K562 (cell line): ENCODE measurements at regions not wholly inside any gene's neighbourhood (a gene's known extent, or its start where the extent isn't known, plus 50 kb on each side); places are given as distances from the start of the nearest gene placed in this dataset.

Experiments
- CREB1 ChIP-seq, 2 experiments: sonication (generic) in 1 of 2; formaldehyde crosslinking in 1 of 2; IDR thresholded peaks; 2 replicates each; pipeline versions ENCODE4 v1.6.1 to v1.8.0; 2012 to 2022; ENCODE audit warnings: inconsistent platforms in 1 of 2, mild to moderate bottlenecking in 1 of 2, missing genetic modification reagents in 1 of 2, moderate library complexity in 1 of 2
- CXXC5 ChIP-seq: fragments of 250-450 bp; sonication (Bioruptor Pico); IDR thresholded peaks from 2 replicates; pipeline ENCODE4 v1.8.0; 2022; ENCODE audit warnings: inconsistent platforms, mild to moderate bottlenecking, moderate library complexity
- FOXJ3 ChIP-seq: sonication (generic); formaldehyde crosslinking; IDR thresholded peaks from 2 replicates; pipeline ENCODE4 v1.4.0; 2020; ENCODE audit warnings: mild to moderate bottlenecking, missing genetic modification reagents
- FOXK1 ChIP-seq: sonication (generic); formaldehyde crosslinking; IDR thresholded peaks from 2 replicates; pipeline ENCODE4 v1.8.0; 2022; ENCODE audit warnings: missing genetic modification reagents, mild to moderate bottlenecking, borderline replicate concordance
- NFIC ChIP-seq: fragments of 450-650 bp; IDR thresholded peaks from 2 replicates; pipeline ENCODE4 v1.6.1; 2017; ENCODE audit warnings: mild to moderate bottlenecking, inconsistent platforms
- NFIX ChIP-seq: fragments of 250-450 bp; sonication (Bioruptor Pico); IDR thresholded peaks from 2 replicates; pipeline ENCODE4 v1.4.0; 2020; ENCODE audit warnings: low read depth, mild to moderate bottlenecking, moderate library complexity
- NR2C2 ChIP-seq, 2 experiments: fragments of 200-800 bp in 1 of 2; sonication (Bioruptor generic) in 1 of 2; sonication (generic) in 1 of 2; formaldehyde crosslinking in 1 of 2; IDR thresholded peaks; 2 replicates each; pipeline versions ENCODE4 v1.6.1 to v1.8.0; 2016 to 2022; ENCODE audit warnings: mild to moderate bottlenecking in 1 of 2, missing compliant biosample characterization in 1 of 2, missing genetic modification characterization in 1 of 2, missing genetic modification reagents in 1 of 2
- PYGO2 ChIP-seq: fragments of 450-650 bp; IDR thresholded peaks from 2 replicates; pipeline ENCODE4 v1.6.1; 2016; ENCODE audit warnings: mild to moderate bottlenecking, missing genetic modification characterization, moderate library complexity, missing compliant biosample characterization
- SIN3B ChIP-seq: fragments of 450-650 bp; IDR thresholded peaks from 2 replicates; pipeline ENCODE4 v1.6.1; 2017; ENCODE audit warnings: low read depth, mild to moderate bottlenecking, moderate library complexity
- SMARCA4 ChIP-seq: fragments of 450-650 bp; IDR thresholded peaks from 2 replicates; pipeline ENCODE4 v1.6.1; 2016
- SRF ChIP-seq, 2 experiments: fragments of 250-450, 450-650 bp in 1 of 2; sonication (Bioruptor Pico) in 1 of 2; sonication (generic) in 1 of 2; formaldehyde crosslinking; IDR thresholded peaks; 2 replicates each; pipeline versions ENCODE4 v1.5.0 to v1.5.1; 2020 to 2022; ENCODE audit warnings: mild to moderate bottlenecking in 1 of 2, missing genetic modification reagents in 1 of 2
- TSC22D4 ChIP-seq: fragments of 450-650 bp; IDR thresholded peaks from 2 replicates; pipeline ENCODE4 v1.6.1; 2016; ENCODE audit warnings: missing genetic modification characterization, missing biosample characterization, control low read depth
- ZKSCAN8 ChIP-seq: fragments of 200-800 bp; sonication (Bioruptor generic); IDR thresholded peaks from 2 replicates; pipeline ENCODE4 v1.6.1; 2016; ENCODE audit warnings: missing genetic modification characterization, missing compliant biosample characterization
- ZNF695 ChIP-seq: fragments of 450-650 bp; formaldehyde crosslinking; IDR thresholded peaks from 2 replicates; pipeline ENCODE4 v1.4.0; 2020; ENCODE audit warnings: mild to moderate bottlenecking, moderate library complexity
- TF ChIP-seq, protein P1 (sequence below): fragments of 450-650 bp; formaldehyde crosslinking; IDR thresholded peaks from 2 replicates; pipeline ENCODE4 v1.4.0; 2020; ENCODE audit warnings: mild to moderate bottlenecking, moderate library complexity
- TF ChIP-seq, protein P2 (sequence below): fragments of 450-650 bp; formaldehyde crosslinking; IDR thresholded peaks from 2 replicates; pipeline ENCODE4 v1.4.0; 2020; ENCODE audit warnings: mild to moderate bottlenecking, moderate library complexity
- TF ChIP-seq, protein P3 (sequence below): sonication (generic); IDR thresholded peaks from 2 replicates; pipeline ENCODE4 v1.6.1; 2016
- TF ChIP-seq, protein P4 (sequence below): fragments of 250-450 bp; sonication (Bioruptor Pico); IDR thresholded peaks from 2 replicates; pipeline ENCODE4 v1.4.0; 2020

DNA sequence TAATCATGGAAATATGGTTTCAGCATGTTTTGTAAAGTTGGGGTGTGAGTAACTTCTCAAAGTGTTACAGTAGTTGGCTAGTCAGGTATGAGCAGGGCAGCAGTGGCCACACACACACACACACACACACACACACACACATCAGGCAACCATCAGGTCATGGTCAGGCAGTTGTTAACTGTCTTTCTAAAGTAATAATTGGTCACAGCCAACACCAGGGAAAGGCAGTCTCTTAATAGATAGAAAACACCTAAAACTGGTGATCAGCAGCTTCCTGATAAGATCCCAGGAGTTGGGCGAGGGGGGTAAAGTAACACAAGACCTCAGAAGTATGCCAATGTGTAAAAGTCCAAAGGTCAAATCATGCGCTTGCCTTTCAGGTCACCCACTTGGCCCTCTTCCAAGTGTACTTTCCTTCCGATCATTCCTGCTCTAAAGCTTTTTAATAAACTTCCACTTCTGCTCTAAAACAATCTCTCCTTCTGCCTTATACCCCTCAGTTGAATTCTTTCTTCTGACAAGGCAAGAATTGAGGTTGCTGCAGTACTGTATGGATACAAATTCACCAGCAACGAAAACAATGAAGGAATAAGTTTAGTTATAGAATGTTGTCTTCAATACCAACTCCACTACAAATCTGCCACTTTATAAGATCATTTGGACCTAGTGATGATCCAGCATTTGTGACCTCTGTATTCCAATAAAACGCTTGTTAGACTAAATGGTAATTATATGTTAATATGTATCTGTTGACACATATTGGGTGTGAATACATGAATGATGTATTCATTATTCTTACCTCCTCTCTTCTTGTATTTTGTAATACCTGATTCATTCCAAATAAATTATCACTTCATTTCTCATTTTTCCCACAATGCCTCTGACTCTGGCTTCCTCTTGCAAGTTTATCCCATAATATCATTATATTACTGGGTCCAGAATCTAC is 254.3 kb downstream of the METTL4 start (continued):
- 0 out of 2 replicates have a peak, but pooled peaks have one; percentile 23 for TF ChIP-seq FOXK1
- TF ChIP-seq NR2C2 (CRISPR knock-in tag; IDR thresholded peaks at IDR 0.05), result no peak
- TF ChIP-seq NR2C2 (tag; IDR thresholded peaks at IDR 0.05), result peak; percentile 65
- no peak for TF ChIP-seq SIN3B
- TF ChIP-seq, protein P1, sequence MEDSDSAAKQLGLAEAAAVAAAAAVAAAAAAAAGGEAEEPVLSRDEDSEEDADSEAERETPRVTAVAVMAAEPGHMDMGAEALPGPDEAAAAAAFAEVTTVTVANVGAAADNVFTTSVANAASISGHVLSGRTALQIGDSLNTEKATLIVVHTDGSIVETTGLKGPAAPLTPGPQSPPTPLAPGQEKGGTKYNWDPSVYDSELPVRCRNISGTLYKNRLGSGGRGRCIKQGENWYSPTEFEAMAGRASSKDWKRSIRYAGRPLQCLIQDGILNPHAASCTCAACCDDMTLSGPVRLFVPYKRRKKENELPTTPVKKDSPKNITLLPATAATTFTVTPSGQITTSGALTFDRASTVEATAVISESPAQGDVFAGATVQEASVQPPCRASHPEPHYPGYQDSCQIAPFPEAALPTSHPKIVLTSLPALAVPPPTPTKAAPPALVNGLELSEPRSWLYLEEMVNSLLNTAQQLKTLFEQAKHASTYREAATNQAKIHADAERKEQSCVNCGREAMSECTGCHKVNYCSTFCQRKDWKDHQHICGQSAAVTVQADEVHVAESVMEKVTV (CRISPR knock-in tag), result no peak
- peak; percentile 90 for TF ChIP-seq NFIC
- TF ChIP-seq, protein P2, sequence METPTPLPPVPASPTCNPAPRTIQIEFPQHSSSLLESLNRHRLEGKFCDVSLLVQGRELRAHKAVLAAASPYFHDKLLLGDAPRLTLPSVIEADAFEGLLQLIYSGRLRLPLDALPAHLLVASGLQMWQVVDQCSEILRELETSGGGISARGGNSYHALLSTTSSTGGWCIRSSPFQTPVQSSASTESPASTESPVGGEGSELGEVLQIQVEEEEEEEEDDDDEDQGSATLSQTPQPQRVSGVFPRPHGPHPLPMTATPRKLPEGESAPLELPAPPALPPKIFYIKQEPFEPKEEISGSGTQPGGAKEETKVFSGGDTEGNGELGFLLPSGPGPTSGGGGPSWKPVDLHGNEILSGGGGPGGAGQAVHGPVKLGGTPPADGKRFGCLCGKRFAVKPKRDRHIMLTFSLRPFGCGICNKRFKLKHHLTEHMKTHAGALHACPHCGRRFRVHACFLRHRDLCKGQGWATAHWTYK, result no peak
- TF ChIP-seq, protein P3, sequence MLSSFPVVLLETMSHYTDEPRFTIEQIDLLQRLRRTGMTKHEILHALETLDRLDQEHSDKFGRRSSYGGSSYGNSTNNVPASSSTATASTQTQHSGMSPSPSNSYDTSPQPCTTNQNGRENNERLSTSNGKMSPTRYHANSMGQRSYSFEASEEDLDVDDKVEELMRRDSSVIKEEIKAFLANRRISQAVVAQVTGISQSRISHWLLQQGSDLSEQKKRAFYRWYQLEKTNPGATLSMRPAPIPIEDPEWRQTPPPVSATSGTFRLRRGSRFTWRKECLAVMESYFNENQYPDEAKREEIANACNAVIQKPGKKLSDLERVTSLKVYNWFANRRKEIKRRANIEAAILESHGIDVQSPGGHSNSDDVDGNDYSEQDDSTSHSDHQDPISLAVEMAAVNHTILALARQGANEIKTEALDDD, result peak; percentile 34; the same call in 1 of the 2 replicates
- no peak for TF ChIP-seq PYGO2 (tag)
- 0 out of 2 replicates have a peak, but pooled peaks have one; percentile 9 for TF ChIP-seq SMARCA4
- TF ChIP-seq, protein P4, sequence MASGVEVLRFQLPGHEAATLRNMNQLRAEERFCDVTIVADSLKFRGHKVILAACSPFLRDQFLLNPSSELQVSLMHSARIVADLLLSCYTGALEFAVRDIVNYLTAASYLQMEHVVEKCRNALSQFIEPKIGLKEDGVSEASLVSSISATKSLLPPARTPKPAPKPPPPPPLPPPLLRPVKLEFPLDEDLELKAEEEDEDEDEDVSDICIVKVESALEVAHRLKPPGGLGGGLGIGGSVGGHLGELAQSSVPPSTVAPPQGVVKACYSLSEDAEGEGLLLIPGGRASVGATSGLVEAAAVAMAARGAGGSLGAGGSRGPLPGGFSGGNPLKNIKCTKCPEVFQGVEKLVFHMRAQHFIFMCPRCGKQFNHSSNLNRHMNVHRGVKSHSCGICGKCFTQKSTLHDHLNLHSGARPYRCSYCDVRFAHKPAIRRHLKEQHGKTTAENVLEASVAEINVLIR (CRISPR knock-in tag), result no peak
- no peak for TF ChIP-seq FOXJ3 (CRISPR knock-in tag)
- TF ChIP-seq TSC22D4 (tag), result no peak
- TF ChIP-seq SRF (CRISPR knock-in tag; IDR thresholded peaks at IDR 0.05), result no peak
- no peak for TF ChIP-seq ZKSCAN8 (CRISPR knock-in tag)
- no peak for TF ChIP-seq CREB1 (IDR thresholded peaks at IDR 0.05)
- no peak for TF ChIP-seq CREB1 (CRISPR knock-in tag; IDR thresholded peaks at IDR 0.05)
- 0 out of 2 replicates have a peak, but pooled peaks have one; percentile 18 for TF ChIP-seq CXXC5 (CRISPR knock-in tag)
- TF ChIP-seq NFIX (CRISPR knock-in tag), result peak; percentile 28; the same call in 1 of the 2 replicates
- no peak for TF ChIP-seq ZNF695 (CRISPR knock-in tag)
